Activated CD4-positive, alpha-beta T cell treated with anti-CD3 and anti-CD28 coated beads, Interleukin-2, amount 10 ng/mL, durations not matched to agents 24 days and 14 days (primary cell): ENCODE measurements at regions not wholly inside any gene's neighbourhood (a gene's known extent, or its start where the extent isn't known, plus 50 kb on each side); places are given as distances from the start of the nearest gene placed in this dataset.
A peak's percentile ranks its signal among the peaks of the same experiment; 100 is the strongest.
"Not testable (repeated sequence)": the region's sequence is repeated elsewhere in the genome, so short reads cannot be mapped to it uniquely, and the experiment has no call there.

ENCODE experiments used
- DNase-seq: peaks from one replicate; pipeline ENCODE4 v3.0.0; 2022
- H3K27ac Mint-ChIP-seq: one replicate; pipeline ENCODE4 v1.8.0; 2022; ENCODE audit warnings: mild to moderate bottlenecking, mixed read lengths
- H3K27me3 Mint-ChIP-seq: one replicate; pipeline ENCODE4 v1.8.0; 2022; ENCODE audit warnings: mixed read lengths
- H3K36me3 Mint-ChIP-seq: one replicate; pipeline ENCODE4 v1.8.0; 2022; ENCODE audit warnings: low read depth, mild to moderate bottlenecking, mixed read lengths
- H3K4me1 Mint-ChIP-seq: one replicate; pipeline ENCODE4 v1.8.0; 2021; ENCODE audit warnings: mixed read lengths
- H3K4me3 Mint-ChIP-seq: one replicate; pipeline ENCODE4 v1.8.0; 2022; ENCODE audit warnings: mild to moderate bottlenecking, moderate library complexity, mixed read lengths
- H3K9me3 Mint-ChIP-seq: one replicate; pipeline ENCODE4 v1.8.0; 2021; ENCODE audit warnings: mixed read lengths
- intact Hi-C: fragments of 100-400 bp; cut with micrococcal nuclease; formaldehyde crosslinking; loops from one replicate; pipeline ENCODE4 v1.15.1; 2023

GRCh38 chr7:55308186-55308929 lies 56.8 kb upstream of the LANCL2 start:
- DNase-seq, result peak; percentile 50

GRCh38 chr7:55309040-55309991 lies 55.8 kb upstream of the LANCL2 start:
- intact Hi-C loops, result loop anchor here (1.0 to 5.0 kb wide), 6 partner anchors 56 to 313 kb away; partner anchors contain the start of gene LANCL2
- Mint-ChIP-seq H3K4me1 (peaks cover 27% of the 10 kb centered on the region), H3K9me3 (no peaks in the 10 kb centered on the region), H3K27me3 (peaks cover 4% of the 10 kb centered on the region), H3K36me3 (no peaks in the 10 kb centered on the region), H3K27ac (peak overlapping the region; percentile 87), H3K4me3 (peak overlapping the region; percentile 41)
- peak; percentile 82 for DNase-seq

More at GRCh38 chr7:55308186-55308929, 56.8 kb upstream of the LANCL2 start:
- intact Hi-C loops, result loop anchor here (2.0 to 5.0 kb wide), 3 partner anchors 176 to 260 kb away; no protein-coding TSS in a partner anchor
- peak overlapping the region; percentile 87 for H3K27ac Mint-ChIP-seq
- H3K36me3 Mint-ChIP-seq, result no peaks in the 10 kb centered on the region
- H3K4me1 Mint-ChIP-seq, result peaks cover 28% of the 10 kb centered on the region
- peak overlapping the region; percentile 35 for H3K4me3 Mint-ChIP-seq
- no peaks in the 10 kb centered on the region for H3K9me3 Mint-ChIP-seq
- peaks cover 10% of the 10 kb centered on the region for H3K27me3 Mint-ChIP-seq

GRCh38 chr7:55310287-55311025 lies 54.7 kb upstream of the LANCL2 start:
- intact Hi-C loops, result no loop called here
- no peak for DNase-seq
- Mint-ChIP-seq H3K4me3 (no peak overlapping the region), H3K27me3 (peaks cover 5% of the 10 kb centered on the region), H3K9me3 (no peaks in the 10 kb centered on the region), H3K4me1 (peaks cover 27% of the 10 kb centered on the region), H3K27ac (no peak overlapping the region), H3K36me3 (no peaks in the 10 kb centered on the region)

- H3K27ac Mint-ChIP-seq, DNase-seq, H3K36me3 Mint-ChIP-seq, H3K4me3 Mint-ChIP-seq, intact Hi-C loops, H3K9me3 Mint-ChIP-seq, H3K27me3 Mint-ChIP-seq: not testable (repeated sequence)
- H3K4me1 Mint-ChIP-seq, result peaks cover 24% of the 10 kb centered on the region
Observed at GRCh38 chr7:55311892-55312291, 53.2 kb upstream of the LANCL2 start.

- DNase-seq, H3K4me3 Mint-ChIP-seq, H3K27me3 Mint-ChIP-seq, intact Hi-C loops, H3K27ac Mint-ChIP-seq, H3K36me3 Mint-ChIP-seq, H3K9me3 Mint-ChIP-seq: not testable (repeated sequence)
- H3K4me1 Mint-ChIP-seq, result peaks cover 20% of the 10 kb centered on the region
Observed at GRCh38 chr7:55313671-55314070, 51.5 kb upstream of the LANCL2 start.

- Mint-ChIP-seq H3K27ac (no peak overlapping the region), H3K4me1 (peaks cover 11% of the 10 kb centered on the region)
Observed at GRCh38 chr7:55314967-55315366, 50.2 kb upstream of the LANCL2 start.

More at GRCh38 chr7:55314967-55315366, 50.2 kb upstream of the LANCL2 start:
- no peak overlapping the region for H3K4me3 Mint-ChIP-seq
- H3K36me3 Mint-ChIP-seq, result no peaks in the 10 kb centered on the region
- intact Hi-C loops, result no loop called here
- peaks cover 5% of the 10 kb centered on the region for H3K9me3 Mint-ChIP-seq
- no peak for DNase-seq
- peaks cover 9% of the 10 kb centered on the region for H3K27me3 Mint-ChIP-seq
